ENCODE measurements at regions not wholly inside any gene's neighbourhood (a gene's known extent, or its start where the extent isn't known, plus 50 kb on each side); places are given as distances from the start of the nearest gene placed in this dataset.
A peak's percentile ranks its signal among the peaks of the same experiment; 100 is the strongest.

GRCh38 chr3:132789959-132790358 is 67.8 kb upstream of the NPHP3 start:
- Mint-ChIP-seq H3K4me1 (ENCODE audit: unreplicated experiment) (peaks cover 50% of the 10 kb centered on the region), H3K27me3 (ENCODE audit: unreplicated experiment) (peaks cover 9% of the 10 kb centered on the region), H3K9me3 (ENCODE audit: unreplicated experiment) (no peaks in the 10 kb centered on the region), H3K4me3 (ENCODE audit: unreplicated experiment) (no peak overlapping the region), H3K36me3 (ENCODE audit: unreplicated experiment) (no peaks in the 10 kb centered on the region), H3K27ac (ENCODE audit: unreplicated experiment) (no peak overlapping the region)
- TF ChIP-seq, protein P1, sequence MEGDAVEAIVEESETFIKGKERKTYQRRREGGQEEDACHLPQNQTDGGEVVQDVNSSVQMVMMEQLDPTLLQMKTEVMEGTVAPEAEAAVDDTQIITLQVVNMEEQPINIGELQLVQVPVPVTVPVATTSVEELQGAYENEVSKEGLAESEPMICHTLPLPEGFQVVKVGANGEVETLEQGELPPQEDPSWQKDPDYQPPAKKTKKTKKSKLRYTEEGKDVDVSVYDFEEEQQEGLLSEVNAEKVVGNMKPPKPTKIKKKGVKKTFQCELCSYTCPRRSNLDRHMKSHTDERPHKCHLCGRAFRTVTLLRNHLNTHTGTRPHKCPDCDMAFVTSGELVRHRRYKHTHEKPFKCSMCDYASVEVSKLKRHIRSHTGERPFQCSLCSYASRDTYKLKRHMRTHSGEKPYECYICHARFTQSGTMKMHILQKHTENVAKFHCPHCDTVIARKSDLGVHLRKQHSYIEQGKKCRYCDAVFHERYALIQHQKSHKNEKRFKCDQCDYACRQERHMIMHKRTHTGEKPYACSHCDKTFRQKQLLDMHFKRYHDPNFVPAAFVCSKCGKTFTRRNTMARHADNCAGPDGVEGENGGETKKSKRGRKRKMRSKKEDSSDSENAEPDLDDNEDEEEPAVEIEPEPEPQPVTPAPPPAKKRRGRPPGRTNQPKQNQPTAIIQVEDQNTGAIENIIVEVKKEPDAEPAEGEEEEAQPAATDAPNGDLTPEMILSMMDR (IDR thresholded peaks at IDR 0.05) = no peak
- no peak for DNase-seq (ENCODE audit: extremely low spot score, unreplicated experiment)

DNA sequence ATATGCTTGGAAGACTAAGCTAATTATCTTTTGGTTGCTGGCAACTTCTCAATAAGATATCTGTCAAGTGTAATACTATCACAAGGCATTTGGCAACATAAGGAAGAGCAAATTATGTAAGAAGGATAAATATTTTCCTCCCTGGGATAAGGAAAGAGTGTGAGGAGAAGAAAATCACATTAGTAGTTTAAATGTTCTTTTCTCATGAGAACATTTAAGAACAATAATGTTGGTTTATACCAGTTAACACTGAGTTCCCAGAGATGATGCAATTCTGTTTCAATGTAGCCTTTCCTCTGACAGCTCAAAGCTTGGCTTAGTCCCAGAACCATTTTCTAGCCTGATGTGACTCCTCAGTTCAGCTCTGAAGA is 66.1 kb upstream of the NPHP3 start:
- DNase-seq (ENCODE audit: extremely low spot score, unreplicated experiment) = no peak
- H3K36me3 Mint-ChIP-seq (ENCODE audit: unreplicated experiment) = no peaks in the 10 kb centered on the region
- H3K27ac Mint-ChIP-seq (ENCODE audit: unreplicated experiment) = peak overlapping the region; percentile 96
- H3K9me3 Mint-ChIP-seq (ENCODE audit: unreplicated experiment) = no peaks in the 10 kb centered on the region
- peaks cover 3% of the 10 kb centered on the region for H3K27me3 Mint-ChIP-seq (ENCODE audit: unreplicated experiment)
- H3K4me3 Mint-ChIP-seq (ENCODE audit: unreplicated experiment) = peak overlapping the region; percentile 1
- TF ChIP-seq, protein P1 (IDR thresholded peaks at IDR 0.05) = no peak
- H3K4me1 Mint-ChIP-seq (ENCODE audit: unreplicated experiment) = peaks cover 61% of the 10 kb centered on the region

GRCh38 chr3:132787616-132788300 is 65.5 kb upstream of the NPHP3 start:
- Mint-ChIP-seq H3K4me3 (ENCODE audit: unreplicated experiment) (peak overlapping the region; percentile 1), H3K36me3 (ENCODE audit: unreplicated experiment) (no peaks in the 10 kb centered on the region), H3K27me3 (ENCODE audit: unreplicated experiment) (no peaks in the 10 kb centered on the region), H3K9me3 (ENCODE audit: unreplicated experiment) (no peaks in the 10 kb centered on the region), H3K4me1 (ENCODE audit: unreplicated experiment) (peaks cover 63% of the 10 kb centered on the region), H3K27ac (ENCODE audit: unreplicated experiment) (peak overlapping the region; percentile 96)
- no peak for DNase-seq (ENCODE audit: extremely low spot score, unreplicated experiment)
- TF ChIP-seq, protein P1 (IDR thresholded peaks at IDR 0.05) = no peak

- H3K27ac Mint-ChIP-seq (ENCODE audit: unreplicated experiment) = peak overlapping the region; percentile 96
- H3K9me3 Mint-ChIP-seq (ENCODE audit: unreplicated experiment) = no peaks in the 10 kb centered on the region
- TF ChIP-seq, protein P1 (IDR thresholded peaks at IDR 0.05) = no peak
- H3K4me1 Mint-ChIP-seq (ENCODE audit: unreplicated experiment) = peaks cover 63% of the 10 kb centered on the region
- no peak for DNase-seq (ENCODE audit: extremely low spot score, unreplicated experiment)
- no peak overlapping the region for H3K4me3 Mint-ChIP-seq (ENCODE audit: unreplicated experiment)
- no peaks in the 10 kb centered on the region for H3K36me3 Mint-ChIP-seq (ENCODE audit: unreplicated experiment)
- no peaks in the 10 kb centered on the region for H3K27me3 Mint-ChIP-seq (ENCODE audit: unreplicated experiment)
Observed at GRCh38 chr3:132786890-132787289, 64.7 kb upstream of the NPHP3 start.

- no peaks in the 10 kb centered on the region for H3K27me3 Mint-ChIP-seq (ENCODE audit: unreplicated experiment)
Observed at GRCh38 chr3:132785292-132785691, 63.1 kb upstream of the NPHP3 start.

More at GRCh38 chr3:132785292-132785691, 63.1 kb upstream of the NPHP3 start:
- TF ChIP-seq, protein P1 (IDR thresholded peaks at IDR 0.05) = no peak
- Mint-ChIP-seq H3K27ac (ENCODE audit: unreplicated experiment) (peak overlapping the region; percentile 82), H3K4me3 (ENCODE audit: unreplicated experiment) (no peak overlapping the region), H3K9me3 (ENCODE audit: unreplicated experiment) (no peaks in the 10 kb centered on the region), H3K4me1 (ENCODE audit: unreplicated experiment) (peaks cover 71% of the 10 kb centered on the region), H3K36me3 (ENCODE audit: unreplicated experiment) (no peaks in the 10 kb centered on the region)
- no peak for DNase-seq (ENCODE audit: extremely low spot score, unreplicated experiment)
